ENCODE measurements at regions not wholly inside any gene's neighbourhood (a gene's known extent, or its start where the extent isn't known, plus 50 kb on each side); places are given as distances from the start of the nearest gene placed in this dataset.

- no peak for TF ChIP-seq CTCF (IDR thresholded peaks at IDR 0.05)
- TF ChIP-seq POLR2A (IDR thresholded peaks at IDR 0.05), result no peak
Observed at GRCh38 chr5:136924490-136924889, 559.1 kb upstream of the TRPC7 start.

All from Peyer's patch (tissue), 4 donors.